DND-41 (cell line): ENCODE measurements at regions not wholly inside any gene's neighbourhood (a gene's known extent, or its start where the extent isn't known, plus 50 kb on each side); places are given as distances from the start of the nearest gene placed in this dataset.

ENCODE experiments used
- EZH2 ChIP-seq: IDR thresholded peaks from 3 replicates; pipeline ENCODE4 v1.6.1; 2012; ENCODE audit warnings: borderline replicate concordance, low read depth, mild to moderate bottlenecking, moderate library complexity, low read length, inconsistent platforms; ENCODE audit not compliant: severe bottlenecking
- TF ChIP-seq, protein P1 (sequence below): IDR thresholded peaks from 2 replicates; pipeline ENCODE4 v1.5.1; 2012; ENCODE audit warnings: borderline replicate concordance, low read length, moderate library complexity, mild to moderate bottlenecking; ENCODE audit not compliant: poor library complexity, severe bottlenecking; ENCODE audit errors: extremely low read depth

DNA sequence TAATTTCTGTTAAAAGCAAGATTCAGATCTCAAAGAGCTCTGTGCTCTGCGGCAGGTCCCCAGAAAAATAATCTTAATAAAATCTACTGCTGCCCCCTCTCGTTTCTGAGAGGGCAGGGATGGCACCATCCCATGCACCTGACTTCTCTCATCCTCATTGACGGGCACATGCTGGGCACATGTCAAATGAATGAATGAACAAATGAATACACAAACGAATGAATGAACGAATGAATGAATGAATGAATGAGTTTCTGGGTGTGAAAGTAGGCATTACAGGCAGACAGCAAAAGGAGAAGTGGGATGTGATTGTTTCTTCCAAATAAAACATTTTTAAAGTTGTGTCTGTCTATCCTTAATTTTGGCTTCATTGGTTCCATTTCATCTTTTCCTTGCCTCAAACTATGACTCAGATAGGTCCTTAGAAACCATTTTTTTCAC lies 398.1 kb upstream of the PRKCQ start:
- TF ChIP-seq, protein P1, sequence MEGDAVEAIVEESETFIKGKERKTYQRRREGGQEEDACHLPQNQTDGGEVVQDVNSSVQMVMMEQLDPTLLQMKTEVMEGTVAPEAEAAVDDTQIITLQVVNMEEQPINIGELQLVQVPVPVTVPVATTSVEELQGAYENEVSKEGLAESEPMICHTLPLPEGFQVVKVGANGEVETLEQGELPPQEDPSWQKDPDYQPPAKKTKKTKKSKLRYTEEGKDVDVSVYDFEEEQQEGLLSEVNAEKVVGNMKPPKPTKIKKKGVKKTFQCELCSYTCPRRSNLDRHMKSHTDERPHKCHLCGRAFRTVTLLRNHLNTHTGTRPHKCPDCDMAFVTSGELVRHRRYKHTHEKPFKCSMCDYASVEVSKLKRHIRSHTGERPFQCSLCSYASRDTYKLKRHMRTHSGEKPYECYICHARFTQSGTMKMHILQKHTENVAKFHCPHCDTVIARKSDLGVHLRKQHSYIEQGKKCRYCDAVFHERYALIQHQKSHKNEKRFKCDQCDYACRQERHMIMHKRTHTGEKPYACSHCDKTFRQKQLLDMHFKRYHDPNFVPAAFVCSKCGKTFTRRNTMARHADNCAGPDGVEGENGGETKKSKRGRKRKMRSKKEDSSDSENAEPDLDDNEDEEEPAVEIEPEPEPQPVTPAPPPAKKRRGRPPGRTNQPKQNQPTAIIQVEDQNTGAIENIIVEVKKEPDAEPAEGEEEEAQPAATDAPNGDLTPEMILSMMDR, result no peak
- TF ChIP-seq EZH2, result no peak
